ENCODE measurements at regions not wholly inside any gene's neighbourhood (a gene's known extent, or its start where the extent isn't known, plus 50 kb on each side); places are given as distances from the start of the nearest gene placed in this dataset.

DNA sequence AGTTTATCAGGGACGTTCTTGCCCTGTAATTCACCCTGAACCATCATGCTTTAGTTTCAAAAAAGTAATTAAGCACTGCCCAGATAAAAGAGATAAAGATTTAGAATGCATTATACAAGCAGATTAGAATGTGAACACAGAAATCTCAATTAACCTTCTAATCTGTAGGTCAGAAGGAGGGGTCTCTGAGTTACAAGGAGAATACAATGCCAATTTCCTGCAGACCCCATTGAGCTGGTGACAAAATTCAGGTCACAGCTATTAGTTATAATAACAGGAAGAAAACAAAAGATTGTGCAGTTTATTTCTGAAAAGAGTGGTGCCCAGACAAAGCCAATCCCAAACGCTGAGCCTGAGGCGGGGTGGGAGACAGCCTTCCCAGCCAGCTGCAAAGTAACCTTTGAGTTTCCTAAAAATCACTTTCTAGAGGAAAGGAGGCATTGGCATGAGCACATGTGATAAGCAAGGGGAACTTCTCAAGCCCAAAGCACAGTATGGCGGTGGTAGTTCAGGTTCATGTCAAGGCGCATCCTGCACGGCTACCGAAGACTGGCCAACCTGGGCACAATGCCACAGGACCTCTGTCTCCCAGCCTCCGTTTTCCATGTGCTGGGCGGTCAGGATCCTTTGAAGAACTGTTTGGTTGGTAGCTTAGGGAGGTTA, 192.5 kb downstream of the TTLL2 start:
- DNase-seq: no peak

DNA sequence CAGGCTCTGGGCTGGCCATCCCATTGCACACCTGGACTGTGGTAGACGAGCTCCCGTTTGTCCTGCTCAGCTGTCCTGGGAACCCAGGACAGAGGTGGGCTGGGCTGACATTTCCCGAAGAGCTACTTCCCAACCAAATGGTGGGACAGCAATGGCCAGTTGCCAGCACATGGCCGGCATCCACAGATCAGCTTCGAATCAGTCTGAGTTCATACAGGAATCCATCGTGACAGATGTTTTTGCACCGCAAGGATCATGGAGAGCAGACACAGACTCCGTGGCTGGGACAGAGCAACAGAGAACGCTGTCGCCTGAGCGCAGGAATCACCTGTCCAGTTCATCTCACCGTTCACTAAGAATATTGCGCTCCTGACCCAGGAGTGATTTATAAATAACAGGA, 198.5 kb downstream of the TTLL2 start:
- no peak for DNase-seq

DNA sequence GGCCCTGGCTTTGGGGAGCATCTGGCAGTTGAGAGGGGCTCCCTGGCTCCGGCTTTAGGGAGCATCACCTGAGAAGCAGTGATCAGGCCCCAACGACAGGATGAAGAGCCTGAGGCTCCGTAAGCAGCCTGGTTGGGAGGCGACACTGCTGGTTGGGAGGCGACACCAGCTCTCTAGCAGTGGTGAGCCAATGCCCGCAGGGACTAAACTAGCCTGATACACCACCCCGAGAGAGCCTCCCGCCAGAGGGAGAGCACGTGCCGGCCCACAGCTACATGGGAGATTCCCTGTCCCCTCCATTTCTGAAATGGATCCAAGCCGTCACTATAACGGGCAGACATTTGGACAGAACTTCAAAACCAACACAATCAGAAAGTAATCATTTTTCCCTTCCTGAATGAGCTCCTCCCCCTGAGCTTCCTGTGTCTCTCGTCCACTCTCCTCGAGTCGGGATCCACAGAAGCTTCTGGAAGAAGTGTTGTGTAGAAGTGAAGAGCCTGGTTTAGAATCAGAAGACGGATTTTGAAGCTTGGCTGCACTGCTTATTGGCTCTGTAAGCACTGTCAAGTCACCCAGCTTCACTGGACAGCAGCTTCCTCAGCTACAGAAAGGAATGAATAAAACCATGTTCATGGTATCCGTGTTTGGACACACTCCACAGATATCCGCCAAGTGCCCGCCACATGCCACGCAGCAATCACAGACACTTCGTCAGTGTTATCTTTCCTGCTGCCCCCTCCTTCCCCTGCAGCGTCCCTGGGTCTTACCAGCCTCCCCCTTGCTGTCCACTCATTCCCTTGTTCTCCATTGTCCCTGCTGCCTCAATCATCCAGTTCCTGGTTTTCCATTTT, 199.6 kb downstream of the TTLL2 start:
- no peak for DNase-seq

DNA sequence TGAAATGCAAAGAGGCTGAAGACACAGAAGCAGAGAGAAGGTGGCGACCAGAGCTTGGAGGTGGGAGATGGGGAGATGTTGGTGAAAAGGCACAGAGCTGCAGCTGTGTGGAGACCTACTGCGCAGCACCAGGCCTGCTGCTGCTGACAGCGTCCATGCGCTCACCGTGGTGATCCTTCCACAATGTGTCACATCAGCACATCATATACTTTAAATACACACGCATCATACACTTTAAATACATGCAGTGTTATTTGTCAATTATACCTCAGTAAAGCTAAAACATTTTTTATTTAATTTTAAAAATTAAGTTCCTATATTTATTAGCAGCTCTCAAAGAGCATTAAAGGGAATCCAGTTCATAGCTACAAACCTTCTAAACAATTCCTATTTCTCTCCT, 200.9 kb downstream of the TTLL2 start:
- DNase-seq: no peak

DNA sequence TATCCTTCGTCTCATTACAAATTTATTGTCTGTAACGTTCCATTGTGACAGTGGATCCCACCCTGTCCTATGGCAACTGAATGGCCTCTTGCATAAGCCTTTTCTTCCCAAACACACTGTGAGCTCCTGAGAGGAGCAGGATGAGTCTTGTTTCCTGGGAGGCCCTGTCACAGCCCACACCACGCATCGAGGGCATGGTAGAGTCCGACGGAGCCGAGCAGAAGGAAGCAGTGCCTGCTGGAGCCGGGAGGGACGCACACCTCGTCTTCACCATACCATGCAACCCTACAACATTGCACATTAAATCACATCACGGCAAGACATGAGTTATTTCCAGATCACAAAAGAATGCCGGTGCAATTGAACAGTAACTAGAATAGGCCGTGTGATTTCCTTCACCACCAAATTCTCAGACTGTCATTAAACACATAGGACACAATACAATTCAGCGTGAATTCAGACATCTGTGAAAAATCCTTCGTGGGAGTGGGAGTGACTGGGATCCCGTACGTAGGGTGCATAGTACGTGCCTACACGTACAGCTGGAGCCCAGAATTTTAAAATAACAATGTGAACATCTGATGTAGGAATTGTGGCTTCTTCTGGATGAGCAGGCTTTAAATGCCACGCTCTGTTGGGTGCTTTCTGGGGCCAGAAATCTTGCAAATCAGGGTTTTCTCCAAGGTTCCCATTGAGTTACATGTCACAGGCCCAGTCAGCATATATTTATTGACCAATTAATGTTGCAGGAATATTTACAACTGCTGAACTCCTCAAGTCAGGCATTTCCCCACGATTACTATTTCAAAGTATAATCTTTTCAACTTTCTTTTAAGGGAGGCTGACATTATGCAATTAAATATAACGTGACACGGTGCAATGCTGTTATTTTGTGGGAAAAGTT, 201.8 kb downstream of the TTLL2 start:
- no peak for DNase-seq

DNA sequence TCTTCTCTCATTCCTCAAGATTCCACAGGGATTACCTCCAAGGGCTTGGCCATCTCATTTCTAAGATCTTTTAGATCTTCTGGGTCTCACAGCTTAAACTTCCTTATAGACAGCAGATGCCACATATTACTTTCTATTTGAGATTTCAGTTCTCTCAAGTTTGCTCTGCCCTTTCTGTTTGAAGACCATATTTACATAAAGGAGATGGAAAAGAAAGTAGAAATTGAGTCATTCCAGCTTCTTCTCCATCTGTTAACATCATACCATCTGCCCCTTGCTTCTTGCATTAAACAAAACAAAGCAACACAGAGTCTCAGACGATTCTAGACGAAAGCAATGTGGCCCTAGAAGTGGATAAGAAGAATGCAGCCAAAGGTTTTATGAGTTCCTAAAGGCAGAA, 203.4 kb downstream of the TTLL2 start:
- no peak for DNase-seq

DNA sequence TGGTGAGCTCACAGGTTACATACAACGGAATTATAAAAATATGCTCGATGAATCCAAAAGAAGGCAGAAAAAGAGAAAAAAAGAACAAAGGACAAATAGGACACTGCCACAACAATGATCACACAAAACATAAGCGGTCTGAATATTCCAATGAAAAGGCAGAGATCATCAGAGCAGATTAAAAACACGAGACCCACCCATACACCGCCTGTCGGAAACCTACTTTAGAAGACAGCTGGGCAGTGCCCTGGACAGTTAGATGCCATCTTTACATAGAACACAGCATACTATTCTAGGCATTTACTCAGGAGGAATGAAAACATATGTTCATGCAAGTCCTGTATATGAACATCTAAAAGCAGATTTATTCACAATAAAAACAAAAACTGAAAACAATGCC, 204.1 kb downstream of the TTLL2 start:
- DNase-seq: no peak

DNA sequence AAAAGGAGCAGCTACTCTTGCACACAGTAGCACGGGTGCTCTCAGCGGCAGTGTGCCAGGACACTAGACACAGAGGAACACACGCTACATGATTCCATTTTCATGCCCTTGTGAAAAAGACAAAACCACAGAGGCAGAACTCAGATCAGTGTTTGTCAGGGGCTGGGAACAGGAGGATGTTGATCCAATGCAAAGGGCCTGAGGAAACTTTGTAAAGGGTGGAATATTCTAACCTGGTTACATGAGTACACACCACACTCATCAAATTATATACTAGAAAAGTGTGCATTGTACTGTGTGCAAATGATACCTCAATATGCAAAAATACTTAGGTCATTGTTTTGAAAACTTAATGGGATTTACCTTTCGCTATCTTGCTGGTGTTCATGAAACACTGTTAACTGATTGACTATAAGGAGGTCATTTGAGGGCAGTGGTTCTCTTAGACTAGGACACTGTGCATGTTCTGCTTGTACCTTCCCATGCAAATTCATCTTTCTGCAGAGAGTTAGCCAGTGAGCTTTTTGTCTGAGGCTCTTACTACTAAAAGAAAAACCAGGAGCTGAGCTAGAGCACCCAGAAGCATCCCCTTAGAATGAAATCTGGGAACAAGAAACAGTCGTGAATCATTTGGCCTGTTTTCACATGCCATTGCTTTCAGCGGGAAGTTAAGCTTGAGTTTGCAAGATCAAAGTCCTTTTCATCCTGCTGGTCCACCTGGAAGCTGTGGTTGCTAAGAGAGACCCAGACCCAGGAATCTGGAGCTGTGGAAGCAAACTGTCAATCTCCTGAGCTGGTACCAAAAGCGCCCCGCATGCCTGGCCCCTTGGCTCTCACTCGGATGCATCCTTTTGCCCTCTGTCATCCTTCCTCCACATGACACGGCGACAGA, 204.8 kb downstream of the TTLL2 start:
- DNase-seq: no peak

DNA sequence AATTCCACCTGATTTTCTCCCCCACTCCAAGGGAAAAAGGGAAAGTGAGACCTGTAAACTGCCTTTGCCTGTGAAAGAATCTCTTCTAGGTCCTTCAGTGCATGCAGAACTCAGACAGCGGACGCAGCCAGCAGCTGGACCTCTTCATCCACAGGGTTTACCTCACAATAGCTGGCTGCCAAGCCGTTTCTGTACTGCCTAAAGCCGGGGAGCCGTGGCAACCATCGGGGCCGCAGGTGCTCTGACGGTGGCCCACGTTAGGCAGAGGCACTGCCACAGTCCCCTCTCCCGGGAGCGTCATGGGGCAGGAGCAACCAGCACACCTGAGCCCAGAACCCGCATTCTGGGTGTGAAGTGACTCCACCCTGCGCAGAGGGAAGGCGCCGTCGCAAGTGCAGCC, 206.1 kb downstream of the TTLL2 start:
- no peak for DNase-seq

DNA sequence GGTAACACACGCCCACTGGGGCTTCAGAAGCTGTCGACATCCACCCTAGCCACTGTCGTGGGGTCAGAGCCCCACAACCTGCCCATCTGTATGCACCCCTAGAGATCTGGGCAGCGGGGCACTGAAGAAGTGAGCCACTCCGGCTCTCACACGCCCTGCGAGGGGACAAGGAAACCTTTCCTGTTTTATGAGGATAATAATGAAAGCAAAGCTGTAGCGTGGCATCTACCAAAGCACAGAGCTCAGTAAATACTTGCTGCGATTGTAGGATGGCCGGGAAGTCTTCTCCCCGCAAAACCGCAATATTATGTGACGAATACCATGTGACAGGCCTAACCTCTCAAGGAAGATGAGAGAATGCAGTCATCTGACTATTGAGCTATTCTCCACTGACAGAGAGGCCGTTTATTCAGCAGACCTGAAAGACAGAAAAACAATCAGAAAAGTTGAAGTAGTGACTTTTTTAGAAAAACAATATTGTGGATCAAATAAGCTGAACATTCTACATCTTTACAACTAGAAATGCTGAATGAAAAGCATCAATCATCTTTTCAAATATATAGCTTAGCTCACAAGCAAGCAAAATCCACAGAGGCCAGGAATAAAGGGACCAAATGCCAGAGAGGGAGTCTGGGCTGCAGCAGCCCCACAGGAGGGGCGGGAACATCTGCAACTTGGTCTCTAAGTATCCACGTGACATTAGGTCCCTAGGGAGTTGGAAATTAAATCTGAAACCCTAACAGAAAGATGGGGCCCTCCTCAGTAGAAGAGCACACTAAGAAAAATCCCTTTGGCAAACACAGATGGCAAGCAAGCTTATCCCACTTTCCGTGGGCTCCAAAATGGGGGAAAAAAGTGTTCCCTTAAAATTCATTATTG, 207.8 kb downstream of the TTLL2 start:
- DNase-seq: no peak

DNA sequence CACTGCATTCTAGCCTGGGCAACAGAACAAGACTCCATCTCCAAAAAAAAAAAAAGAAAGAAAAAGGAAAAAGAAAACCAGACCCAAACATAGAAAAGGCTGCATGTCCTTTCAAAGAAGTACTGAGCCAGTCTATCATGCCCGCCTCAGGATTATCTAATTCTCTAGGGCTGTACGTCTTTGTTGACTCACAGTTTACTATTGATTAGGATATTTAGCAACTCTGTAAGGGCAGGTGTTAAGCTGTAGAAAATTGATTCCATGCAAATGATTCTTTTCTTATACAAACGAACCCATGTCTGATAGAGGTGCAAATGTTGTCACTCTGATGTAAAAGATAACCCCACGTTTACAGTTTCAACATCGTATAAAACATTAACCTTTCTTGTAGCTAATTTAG, 209.0 kb downstream of the TTLL2 start:
- DNase-seq: no peak

DNA sequence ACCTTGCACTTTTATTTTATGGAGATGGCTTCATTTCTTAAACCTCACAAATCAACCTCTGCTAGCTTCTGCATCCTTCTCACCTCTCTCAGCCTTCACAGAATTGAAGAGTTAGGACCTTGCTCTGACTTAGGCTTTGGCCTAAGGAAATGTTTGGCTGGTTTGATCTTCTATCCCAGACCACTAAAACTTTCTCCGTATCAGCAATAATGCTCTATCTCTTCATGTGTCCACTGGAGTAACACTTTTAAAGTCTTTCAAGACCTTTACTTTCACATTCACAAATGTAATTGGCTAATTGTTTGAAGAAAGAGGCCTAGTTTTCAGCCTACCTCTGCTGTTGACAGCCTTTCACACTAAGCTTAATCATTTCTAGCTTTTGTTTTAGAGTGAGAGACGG, 212.9 kb downstream of the TTLL2 start:
- no peak for DNase-seq

DNA sequence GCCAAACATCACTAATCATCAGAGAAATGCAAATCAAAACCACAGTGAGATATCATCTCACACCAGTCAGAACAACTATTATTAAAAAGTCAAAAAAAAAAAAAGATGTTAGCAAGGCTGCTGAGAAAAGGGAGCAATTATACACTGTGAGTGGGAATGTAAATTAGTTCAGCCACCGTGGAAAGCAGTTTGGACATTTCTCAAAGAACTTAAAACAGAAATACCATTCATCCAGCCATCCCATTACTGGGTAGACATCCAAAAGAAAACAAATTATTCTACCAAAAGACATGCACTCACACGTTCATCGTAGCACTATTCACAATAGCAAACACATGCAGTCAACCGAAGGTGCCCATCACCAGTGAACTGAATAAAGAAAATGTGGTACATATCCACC, 213.9 kb downstream of the TTLL2 start:
- DNase-seq: no peak

DNA sequence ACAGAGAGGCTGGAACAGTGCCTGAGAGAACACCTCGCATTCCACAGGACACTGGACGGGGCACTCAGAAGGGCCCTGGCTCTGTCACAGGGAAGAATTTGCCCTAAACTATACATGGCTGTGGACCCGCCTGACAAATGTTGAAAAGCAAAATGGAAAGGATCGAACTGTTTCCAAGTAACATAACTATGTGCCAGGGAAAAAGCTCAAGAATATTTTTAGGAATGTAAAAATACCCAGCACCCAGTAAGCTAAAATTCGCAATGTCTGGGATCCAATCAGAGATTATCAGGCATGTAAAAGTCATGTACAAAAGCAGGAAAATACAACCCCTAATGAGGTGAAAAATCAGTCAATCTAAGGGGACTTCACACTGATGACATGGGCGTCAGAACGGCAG, 215.9 kb downstream of the TTLL2 start:
- DNase-seq: no peak

DNA sequence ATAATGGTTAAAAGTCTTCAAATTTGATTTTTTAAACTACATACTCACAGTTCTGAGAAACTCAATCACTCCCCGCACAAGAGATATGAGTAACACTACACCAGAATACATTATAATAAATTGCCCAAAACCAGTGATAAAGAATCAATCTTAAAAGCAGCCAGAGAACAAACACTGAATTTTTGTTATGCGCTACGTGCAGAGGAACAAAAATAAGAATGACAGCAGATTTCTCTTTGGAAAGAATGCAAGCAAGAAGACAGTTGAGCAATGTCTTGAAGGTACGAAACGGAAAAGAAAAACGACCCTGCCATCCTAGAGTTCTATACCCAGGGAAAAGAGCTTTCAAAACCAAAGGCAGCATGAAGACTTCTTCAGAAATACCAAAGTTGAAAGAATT, 216.7 kb downstream of the TTLL2 start:
- no peak for DNase-seq

DNA sequence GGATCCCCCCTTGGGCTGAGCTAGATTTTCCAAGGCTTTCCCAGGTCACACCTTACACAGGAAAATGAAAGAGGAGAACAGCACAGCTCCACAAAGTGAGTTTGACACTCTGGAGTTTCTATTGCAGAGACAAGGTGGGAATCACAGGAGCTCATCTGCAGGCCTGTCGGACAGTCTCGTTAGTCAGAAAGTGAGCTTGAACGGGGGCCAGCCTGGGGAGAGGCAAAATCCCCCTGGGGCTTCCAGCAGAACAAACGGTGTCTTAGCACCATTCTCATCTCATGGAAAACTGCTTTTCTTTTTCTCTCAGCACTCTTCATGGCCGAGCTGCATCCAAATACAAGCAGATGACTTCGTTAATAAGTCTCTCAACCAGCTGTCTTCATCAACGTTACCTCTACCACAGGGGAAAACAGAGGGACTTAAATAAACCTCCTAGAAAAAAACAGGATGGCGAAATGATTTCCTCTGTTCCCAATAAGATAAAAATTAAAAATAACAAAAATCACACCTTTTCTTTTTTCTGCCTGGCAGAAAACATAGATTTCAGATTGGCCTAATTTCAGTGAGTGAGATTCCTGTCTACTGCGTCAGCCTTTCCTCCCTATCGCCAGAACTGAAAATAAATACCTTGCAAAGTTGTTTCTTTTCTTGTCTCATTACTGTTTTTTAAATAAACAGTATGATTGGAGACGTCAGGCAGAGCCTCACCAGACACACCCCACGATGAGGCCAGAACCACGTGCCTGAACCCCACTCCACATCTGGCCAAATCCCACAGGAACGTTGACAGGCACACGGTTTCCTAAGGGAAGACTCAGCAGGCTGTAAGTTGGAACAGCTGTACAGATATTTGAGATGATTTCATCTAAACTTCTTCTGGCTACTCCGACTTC, 219.0 kb downstream of the TTLL2 start:
- DNase-seq: no peak

DNA sequence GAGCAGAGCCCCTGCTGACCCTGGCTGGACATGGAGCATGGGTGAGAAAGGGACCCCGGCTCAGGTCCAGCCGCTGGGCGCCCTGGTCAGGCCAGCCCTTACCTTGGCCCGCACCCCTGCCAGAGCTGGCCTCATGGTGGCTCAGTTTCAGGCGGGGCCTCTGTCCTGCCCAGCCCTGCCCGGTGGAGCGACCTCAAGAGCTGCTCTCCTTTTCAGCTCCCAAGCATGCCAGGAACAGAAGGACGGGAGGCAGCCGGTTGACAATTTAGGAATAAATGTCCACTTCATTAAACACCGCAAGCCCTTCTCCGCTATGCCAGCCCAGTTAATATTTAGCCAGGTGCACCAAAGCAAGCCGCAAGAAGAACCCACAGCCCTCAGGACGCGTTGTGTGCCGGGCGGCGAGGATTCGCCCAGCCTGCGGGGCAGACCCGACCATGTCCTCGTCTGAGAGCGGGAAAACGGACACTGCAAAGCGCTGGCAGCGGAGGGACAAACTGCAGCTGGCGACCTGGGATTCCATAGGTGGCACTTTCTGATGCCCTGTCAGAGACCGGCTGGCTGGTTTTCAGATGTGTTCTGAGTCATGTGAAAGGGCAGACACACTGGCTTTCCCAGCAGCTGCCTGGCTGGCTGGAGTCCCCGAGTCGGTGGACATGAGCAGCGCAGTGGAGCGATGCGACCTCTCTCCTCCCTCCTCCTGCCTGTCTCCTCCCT, 221.9 kb downstream of the TTLL2 start:
- no peak for DNase-seq

DNA sequence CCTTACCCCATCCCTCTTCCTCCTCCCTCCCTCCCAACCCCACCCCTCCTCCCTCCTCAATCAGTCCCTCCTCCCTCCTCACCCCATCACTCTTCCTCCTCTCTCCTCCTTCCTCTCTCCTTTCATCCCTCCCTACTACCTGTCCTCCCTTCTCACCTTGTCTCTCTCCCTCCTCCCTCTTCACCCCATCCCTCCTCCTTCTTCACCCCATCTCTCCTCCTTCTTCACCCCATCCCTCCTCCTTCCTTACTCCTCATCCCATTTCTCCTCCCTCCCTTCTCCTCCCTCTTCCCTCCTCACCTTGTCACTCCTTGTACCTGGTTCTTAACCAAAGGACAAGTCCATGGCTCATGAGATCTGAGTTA, 222.4 kb downstream of the TTLL2 start:
- no peak for DNase-seq

DNA sequence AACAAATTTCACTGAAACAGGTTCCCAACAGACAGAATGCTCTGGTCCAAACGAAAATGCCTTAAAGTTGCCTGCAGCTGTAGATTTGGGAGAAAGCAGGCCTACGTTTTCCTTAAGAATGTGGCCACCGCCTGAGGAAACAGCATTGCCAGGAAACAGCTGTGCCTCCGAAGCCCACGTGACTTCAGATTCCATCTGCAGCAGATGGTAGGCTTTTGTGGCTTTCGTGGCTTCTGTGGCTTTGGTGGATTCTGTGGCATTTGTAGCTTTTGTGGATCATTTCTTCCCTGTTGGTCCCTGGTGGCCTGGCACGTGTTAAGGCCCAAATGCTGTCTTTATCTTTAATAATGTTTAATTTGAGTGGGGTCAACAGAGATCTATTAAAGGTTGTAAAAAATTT, 222.9 kb downstream of the TTLL2 start:
- no peak for DNase-seq

DNA sequence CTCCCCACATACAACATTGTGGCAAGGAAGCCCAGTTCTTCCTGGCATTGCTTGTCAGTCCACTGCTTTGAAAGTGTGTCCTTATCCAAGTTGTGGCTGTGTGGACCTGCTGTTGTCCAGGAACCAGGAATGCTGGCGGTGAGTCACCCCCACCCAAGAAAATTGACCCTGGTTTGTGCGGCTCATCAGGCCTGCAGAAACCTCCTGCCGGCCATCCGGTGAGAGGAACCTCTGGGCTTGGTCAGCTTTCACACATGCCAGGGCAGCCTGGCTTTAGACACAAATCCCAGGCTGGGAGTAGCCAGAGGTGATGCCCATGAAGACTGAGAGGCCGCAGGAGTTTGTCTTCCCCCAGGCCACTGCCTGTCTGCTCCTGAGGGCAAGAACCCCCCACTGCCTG, 223.6 kb downstream of the TTLL2 start:
- no peak for DNase-seq
